ENCODE measurements at regions not wholly inside any gene's neighbourhood (a gene's known extent, or its start where the extent isn't known, plus 50 kb on each side); places are given as distances from the start of the nearest gene placed in this dataset.
"Not testable (repeated sequence)": the region's sequence is repeated elsewhere in the genome, so short reads cannot be mapped to it uniquely, and the experiment has no call there.

GRCh38 chr7:1356853-1357252, 102.4 kb downstream of the MICALL2 start:
- H3K4me1 Mint-ChIP-seq; DNase-seq (ENCODE audit: low spot score); POLR2A ChIA-PET; H3K27ac Mint-ChIP-seq; H3K9me3 Mint-ChIP-seq; H3K4me3 Mint-ChIP-seq; H3K27me3 Mint-ChIP-seq (ENCODE audit: low read depth); CTCF ChIA-PET; H3K36me3 Mint-ChIP-seq; ATAC-seq: not testable (repeated sequence)

- H3K27ac Mint-ChIP-seq; H3K9me3 Mint-ChIP-seq; H3K27me3 Mint-ChIP-seq (ENCODE audit: low read depth); CTCF ChIA-PET; H3K36me3 Mint-ChIP-seq; ATAC-seq; H3K4me3 Mint-ChIP-seq; DNase-seq (ENCODE audit: low spot score); POLR2A ChIA-PET; H3K4me1 Mint-ChIP-seq: not testable (repeated sequence)
These were observed 102.0 kb downstream of the MICALL2 start for GRCh38 chr7:1357260-1357600.

- no peak overlapping the region for H3K4me3 Mint-ChIP-seq
- no peaks in the 10 kb centered on the region for H3K4me1 Mint-ChIP-seq
- no peak for DNase-seq (ENCODE audit: low spot score)
- ATAC-seq = no peak
- no peak for TF ChIP-seq ZNF263 (CRISPR knock-in tag; IDR thresholded peaks at IDR 0.05; ENCODE audit: low read depth)
- TF ChIP-seq ZNF219 (CRISPR knock-in tag; IDR thresholded peaks at IDR 0.05; ENCODE audit: borderline replicate concordance) = no peak
- no peak for TF ChIP-seq NR1H2 (CRISPR knock-in tag; IDR thresholded peaks at IDR 0.05)
- no peak for TF ChIP-seq ATF2 (CRISPR knock-in tag; IDR thresholded peaks at IDR 0.05; ENCODE audit: borderline replicate concordance, low read depth)
- TF ChIP-seq STAT6 (CRISPR knock-in tag; conservative IDR thresholded peaks at IDR 0.05; ENCODE audit: low read depth) = no peak
- H3K27ac Mint-ChIP-seq = no peak overlapping the region
- POLR2A ChIA-PET = no interaction called here
- H3K9me3 Mint-ChIP-seq = no peaks in the 10 kb centered on the region
- CTCF ChIA-PET = no interaction called here
- H3K36me3 Mint-ChIP-seq = no peaks in the 10 kb centered on the region
- H3K27me3 Mint-ChIP-seq (ENCODE audit: low read depth) = no peaks in the 10 kb centered on the region
These were observed 101.5 kb downstream of the MICALL2 start for GRCh38 chr7:1357601-1358271.

- no peaks in the 10 kb centered on the region for H3K9me3 Mint-ChIP-seq
- no peak for ATAC-seq
- ChIA-PET CTCF (interaction anchor here (1.0 kb wide), 1 partner anchor 10 kb away, joined by 6 read pairs; no protein-coding TSS in a partner anchor), POLR2A (no interaction called here)
- DNase-seq (ENCODE audit: low spot score) = no peak
- H3K4me3 Mint-ChIP-seq = no peak overlapping the region
- H3K36me3 Mint-ChIP-seq = no peaks in the 10 kb centered on the region
- no peaks in the 10 kb centered on the region for H3K27me3 Mint-ChIP-seq (ENCODE audit: low read depth)
- H3K27ac Mint-ChIP-seq = no peak overlapping the region
- no peaks in the 10 kb centered on the region for H3K4me1 Mint-ChIP-seq
- TF ChIP-seq E2F5 (CRISPR knock-in tag; IDR thresholded peaks at IDR 0.05) = no peak
- TF ChIP-seq ESRRA (CRISPR knock-in tag; IDR thresholded peaks at IDR 0.05; ENCODE audit: borderline replicate concordance) = no peak
- no peak for TF ChIP-seq SP1 (CRISPR knock-in tag; conservative IDR thresholded peaks at IDR 0.05)
- no peak for TF ChIP-seq CBFB (CRISPR knock-in tag; IDR thresholded peaks at IDR 0.05; ENCODE audit: low read depth)
- no peak for TF ChIP-seq TP53 (CRISPR knock-in tag; IDR thresholded peaks at IDR 0.05)
- no peak for TF ChIP-seq SOX15 (CRISPR knock-in tag; IDR thresholded peaks at IDR 0.05)
- TF ChIP-seq MYBL2 (CRISPR knock-in tag; IDR thresholded peaks at IDR 0.05) = no peak
- TF ChIP-seq CTCF (IDR thresholded peaks at IDR 0.05) = no peak
- no peak for TF ChIP-seq TEAD4 (CRISPR knock-in tag; IDR thresholded peaks at IDR 0.05)
- no peak for TF ChIP-seq OVOL2 (CRISPR knock-in tag; IDR thresholded peaks at IDR 0.05; ENCODE audit: borderline replicate concordance)
- no peak for TF ChIP-seq PREB (CRISPR knock-in tag; IDR thresholded peaks at IDR 0.05; ENCODE audit: borderline replicate concordance)
- no peak for TF ChIP-seq HMGXB4 (CRISPR knock-in tag; IDR thresholded peaks at IDR 0.05)
- TF ChIP-seq FOXP1 (CRISPR knock-in tag; IDR thresholded peaks at IDR 0.05; ENCODE audit: borderline replicate concordance) = no peak
- TF ChIP-seq GTF2I (CRISPR knock-in tag; conservative IDR thresholded peaks at IDR 0.05) = no peak
- TF ChIP-seq NR1H2 (CRISPR knock-in tag; IDR thresholded peaks at IDR 0.05) = no peak
These were observed 100.8 kb downstream of the MICALL2 start for GRCh38 chr7:1358376-1359050.

Data from WTC11 (cell line).